ENCODE measurements at regions not wholly inside any gene's neighbourhood (a gene's known extent, or its start where the extent isn't known, plus 50 kb on each side); places are given as distances from the start of the nearest gene placed in this dataset.

- Histone ChIP-seq H3K9ac (ENCODE audit: low read depth, low read length) (no peak overlapping the region), H3K4me2 (ENCODE audit: low read length) (no peak overlapping the region), H3K4me3 (ENCODE audit: low read length) (no peak overlapping the region), H3K4me1 (ENCODE audit: control insufficient read depth, insufficient read depth, low read length) (no peaks in the 10 kb centered on the region), H3K36me3 (ENCODE audit: insufficient read depth, low read length) (no peaks in the 10 kb centered on the region), H3K9me3 (replicated peaks; ENCODE audit: low read length) (no peaks in the 10 kb centered on the region), H3K27me3 (ENCODE audit: control insufficient read depth, insufficient read depth, low read length) (peaks cover 11% of the 10 kb centered on the region)
Observed at GRCh38 chr4:108377021-108377420, 208.3 kb upstream of the LEF1 start.

GRCh38 chr4:108375434-108375833 lies 206.7 kb upstream of the LEF1 start:
- Histone ChIP-seq H3K36me3 (ENCODE audit: insufficient read depth, low read length) (no peaks in the 10 kb centered on the region), H3K9ac (ENCODE audit: low read depth, low read length) (no peak overlapping the region), H3K4me3 (ENCODE audit: low read length) (no peak overlapping the region), H3K4me2 (ENCODE audit: low read length) (no peak overlapping the region), H3K27me3 (ENCODE audit: control insufficient read depth, insufficient read depth, low read length) (peaks cover 23% of the 10 kb centered on the region), H3K4me1 (ENCODE audit: control insufficient read depth, insufficient read depth, low read length) (no peaks in the 10 kb centered on the region), H3K9me3 (replicated peaks; ENCODE audit: low read length) (no peaks in the 10 kb centered on the region)

GRCh38 chr4:108372681-108373080 lies 203.9 kb upstream of the LEF1 start:
- Histone ChIP-seq H3K9me3 (replicated peaks; ENCODE audit: low read length) (no peaks in the 10 kb centered on the region), H3K4me2 (ENCODE audit: low read length) (no peak overlapping the region), H3K36me3 (ENCODE audit: insufficient read depth, low read length) (no peaks in the 10 kb centered on the region)

GRCh38 chr4:108371282-108371681 lies 202.6 kb upstream of the LEF1 start:
- Histone ChIP-seq H3K27me3 (ENCODE audit: control insufficient read depth, insufficient read depth, low read length) (peaks cover 23% of the 10 kb centered on the region), H3K9me3 (replicated peaks; ENCODE audit: low read length) (no peaks in the 10 kb centered on the region), H3K4me1 (ENCODE audit: control insufficient read depth, insufficient read depth, low read length) (no peaks in the 10 kb centered on the region), H3K36me3 (ENCODE audit: insufficient read depth, low read length) (no peaks in the 10 kb centered on the region), H3K4me3 (ENCODE audit: low read length) (no peak overlapping the region), H3K4me2 (ENCODE audit: low read length) (no peak overlapping the region), H3K9ac (ENCODE audit: low read depth, low read length) (no peak overlapping the region)

More at GRCh38 chr4:108372681-108373080, 203.9 kb upstream of the LEF1 start:
- Histone ChIP-seq H3K9ac (ENCODE audit: low read depth, low read length) (no peak overlapping the region), H3K4me3 (ENCODE audit: low read length) (no peak overlapping the region), H3K27me3 (ENCODE audit: control insufficient read depth, insufficient read depth, low read length) (peaks cover 29% of the 10 kb centered on the region), H3K4me1 (ENCODE audit: control insufficient read depth, insufficient read depth, low read length) (no peaks in the 10 kb centered on the region)

- H3K9me3 ChIP-seq (replicated peaks; ENCODE audit: low read length) = no peaks in the 10 kb centered on the region
- H3K36me3 ChIP-seq (ENCODE audit: insufficient read depth, low read length) = no peaks in the 10 kb centered on the region
- H3K4me2 ChIP-seq (ENCODE audit: low read length) = no peak overlapping the region
- H3K4me3 ChIP-seq (ENCODE audit: low read length) = no peak overlapping the region
- no peaks in the 10 kb centered on the region for H3K4me1 ChIP-seq (ENCODE audit: control insufficient read depth, insufficient read depth, low read length)
- no peak overlapping the region for H3K9ac ChIP-seq (ENCODE audit: low read depth, low read length)
- peaks cover 24% of the 10 kb centered on the region for H3K27me3 ChIP-seq (ENCODE audit: control insufficient read depth, insufficient read depth, low read length)
Observed at GRCh38 chr4:108370291-108371141, 201.8 kb upstream of the LEF1 start.

- peaks cover 24% of the 10 kb centered on the region for H3K27me3 ChIP-seq (ENCODE audit: control insufficient read depth, insufficient read depth, low read length)
- no peaks in the 10 kb centered on the region for H3K9me3 ChIP-seq (replicated peaks; ENCODE audit: low read length)
- no peaks in the 10 kb centered on the region for H3K36me3 ChIP-seq (ENCODE audit: insufficient read depth, low read length)
- H3K4me1 ChIP-seq (ENCODE audit: control insufficient read depth, insufficient read depth, low read length) = no peaks in the 10 kb centered on the region
- no peak overlapping the region for H3K9ac ChIP-seq (ENCODE audit: low read depth, low read length)
- H3K4me3 ChIP-seq (ENCODE audit: low read length) = no peak overlapping the region
- no peak overlapping the region for H3K4me2 ChIP-seq (ENCODE audit: low read length)
Observed at GRCh38 chr4:108369035-108369655, 200.4 kb upstream of the LEF1 start.

GRCh38 chr4:108367751-108368150 lies 199.0 kb upstream of the LEF1 start:
- H3K4me3 ChIP-seq (ENCODE audit: low read length) = no peak overlapping the region
- H3K4me2 ChIP-seq (ENCODE audit: low read length) = no peak overlapping the region
- no peaks in the 10 kb centered on the region for H3K9me3 ChIP-seq (replicated peaks; ENCODE audit: low read length)
- peaks cover 24% of the 10 kb centered on the region for H3K27me3 ChIP-seq (ENCODE audit: control insufficient read depth, insufficient read depth, low read length)
- no peaks in the 10 kb centered on the region for H3K4me1 ChIP-seq (ENCODE audit: control insufficient read depth, insufficient read depth, low read length)
- H3K9ac ChIP-seq (ENCODE audit: low read depth, low read length) = no peak overlapping the region
- no peaks in the 10 kb centered on the region for H3K36me3 ChIP-seq (ENCODE audit: insufficient read depth, low read length)

GRCh38 chr4:108366716-108367115 lies 198.0 kb upstream of the LEF1 start:
- peaks cover 24% of the 10 kb centered on the region for H3K27me3 ChIP-seq (ENCODE audit: control insufficient read depth, insufficient read depth, low read length)
- no peaks in the 10 kb centered on the region for H3K9me3 ChIP-seq (replicated peaks; ENCODE audit: low read length)
- no peak overlapping the region for H3K9ac ChIP-seq (ENCODE audit: low read depth, low read length)
- peaks cover 5% of the 10 kb centered on the region for H3K4me1 ChIP-seq (ENCODE audit: control insufficient read depth, insufficient read depth, low read length)
- H3K4me2 ChIP-seq (ENCODE audit: low read length) = no peak overlapping the region
- H3K4me3 ChIP-seq (ENCODE audit: low read length) = no peak overlapping the region
- no peaks in the 10 kb centered on the region for H3K36me3 ChIP-seq (ENCODE audit: insufficient read depth, low read length)

- Histone ChIP-seq H3K9me3 (replicated peaks; ENCODE audit: low read length) (no peaks in the 10 kb centered on the region), H3K36me3 (ENCODE audit: insufficient read depth, low read length) (no peaks in the 10 kb centered on the region), H3K4me1 (ENCODE audit: control insufficient read depth, insufficient read depth, low read length) (peaks cover 17% of the 10 kb centered on the region), H3K27me3 (ENCODE audit: control insufficient read depth, insufficient read depth, low read length) (peaks cover 13% of the 10 kb centered on the region), H3K4me3 (ENCODE audit: low read length) (no peak overlapping the region), H3K9ac (ENCODE audit: low read depth, low read length) (no peak overlapping the region), H3K4me2 (ENCODE audit: low read length) (no peak overlapping the region)
Observed at GRCh38 chr4:108365551-108365950, 196.8 kb upstream of the LEF1 start.

GRCh38 chr4:108361886-108362285 lies 193.2 kb upstream of the LEF1 start:
- Histone ChIP-seq H3K27me3 (ENCODE audit: control insufficient read depth, insufficient read depth, low read length) (peaks cover 2% of the 10 kb centered on the region), H3K9ac (ENCODE audit: low read depth, low read length) (peak overlapping the region; percentile 38), H3K4me1 (ENCODE audit: control insufficient read depth, insufficient read depth, low read length) (peaks cover 23% of the 10 kb centered on the region), H3K9me3 (replicated peaks; ENCODE audit: low read length) (no peaks in the 10 kb centered on the region), H3K36me3 (ENCODE audit: insufficient read depth, low read length) (no peaks in the 10 kb centered on the region), H3K4me2 (ENCODE audit: low read length) (peak overlapping the region; percentile 58), H3K4me3 (ENCODE audit: low read length) (no peak overlapping the region)

- Histone ChIP-seq H3K4me3 (ENCODE audit: low read length) (no peak overlapping the region), H3K4me1 (ENCODE audit: control insufficient read depth, insufficient read depth, low read length) (peaks cover 23% of the 10 kb centered on the region), H3K36me3 (ENCODE audit: insufficient read depth, low read length) (no peaks in the 10 kb centered on the region), H3K9ac (ENCODE audit: low read depth, low read length) (peak overlapping the region; percentile 38), H3K9me3 (replicated peaks; ENCODE audit: low read length) (no peaks in the 10 kb centered on the region), H3K4me2 (ENCODE audit: low read length) (peak overlapping the region; percentile 58), H3K27me3 (ENCODE audit: control insufficient read depth, insufficient read depth, low read length) (peaks cover 2% of the 10 kb centered on the region)
Observed at GRCh38 chr4:108361446-108361820, 192.7 kb upstream of the LEF1 start.

All from skeletal muscle satellite cell (primary cell).